GM12872 (cell line): ENCODE measurements at regions not wholly inside any gene's neighbourhood (a gene's known extent, or its start where the extent isn't known, plus 50 kb on each side); places are given as distances from the start of the nearest gene placed in this dataset.

ENCODE experiments used
- CTCF ChIP-seq: IDR thresholded peaks from 3 replicates; pipeline ENCODE4 v1.5.1; 2011; ENCODE audit warnings: low read depth, mild to moderate bottlenecking, low read length, moderate library complexity; ENCODE audit not compliant: insufficient read depth

- no peak for TF ChIP-seq CTCF
These were observed 833.0 kb downstream of the EPHA7 start for GRCh38 chr6:92586236-92586977.

GRCh38 chr6:92582211-92582610 lies 837.1 kb downstream of the EPHA7 start:
- TF ChIP-seq CTCF = no peak

- TF ChIP-seq CTCF = no peak
These were observed 842.2 kb downstream of the EPHA7 start for GRCh38 chr6:92577077-92577719.

- no peak for TF ChIP-seq CTCF
These were observed 850.8 kb downstream of the EPHA7 start for GRCh38 chr6:92568541-92568940.

GRCh38 chr6:92566632-92567031 lies 852.7 kb downstream of the EPHA7 start:
- TF ChIP-seq CTCF = no peak

- no peak for TF ChIP-seq CTCF
These were observed 855.0 kb downstream of the EPHA7 start for GRCh38 chr6:92564376-92564775.

- no peak for TF ChIP-seq CTCF
These were observed 859.7 kb downstream of the EPHA7 start for GRCh38 chr6:92559611-92560010.
